Activated CD4-positive, CD25-positive, alpha-beta regulatory T cell (primary cell): ENCODE measurements at regions not wholly inside any gene's neighbourhood (a gene's known extent, or its start where the extent isn't known, plus 50 kb on each side); places are given as distances from the start of the nearest gene placed in this dataset.

Experiments used
- DNase-seq, 4 experiments: peaks; one replicate each; lab custom pipeline; 2025; lab: John Stamatoyannopoulos, UW

DNA sequence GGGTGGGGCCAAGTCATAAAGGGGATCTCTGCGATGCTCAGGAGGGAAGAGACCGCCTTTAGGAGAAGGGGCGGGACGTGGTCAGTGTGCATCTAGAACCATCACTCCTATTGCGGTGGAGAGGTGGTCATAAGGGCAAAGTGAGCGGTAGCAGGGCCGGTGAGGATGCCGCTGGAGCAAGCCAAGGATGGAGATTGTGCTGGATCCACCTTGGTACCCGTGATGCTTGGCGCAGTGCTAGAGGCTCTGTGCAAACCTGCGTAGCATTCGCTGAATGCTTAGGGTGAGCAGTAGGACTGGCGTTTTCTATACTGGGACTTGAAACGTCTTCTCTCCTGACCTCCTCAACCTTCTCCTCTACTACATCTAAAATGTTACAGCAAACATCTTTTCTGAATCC, 294.2 kb downstream of the FGF9 start:
- no peak for DNase-seq

DNA sequence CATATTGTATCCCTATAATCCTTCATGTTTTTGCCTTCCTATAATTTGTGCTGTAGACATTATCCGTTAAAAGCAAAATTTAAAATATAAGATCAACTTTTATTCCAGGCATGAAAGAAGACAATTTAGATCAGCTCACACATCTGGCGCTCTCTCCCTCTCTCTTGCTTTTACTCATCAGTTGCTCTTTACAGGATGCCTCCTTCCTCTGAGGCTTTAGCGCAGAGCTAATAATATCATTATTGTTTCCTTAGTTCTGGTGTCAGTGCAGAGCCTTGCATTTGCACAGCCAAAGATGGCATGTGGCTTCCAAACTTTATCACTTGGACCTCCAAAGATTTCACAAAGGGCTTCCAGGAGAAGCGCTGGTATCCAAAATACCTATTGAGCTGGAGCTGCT, 295.1 kb downstream of the FGF9 start:
- no peak for DNase-seq

GRCh38 chr13:21967871-21968270, 297.0 kb downstream of the FGF9 start:
- no peak for DNase-seq

- no peak for DNase-seq
These were observed 299.3 kb downstream of the FGF9 start for GRCh38 chr13:21970172-21970571.

- DNase-seq: no peak
These were observed 300.0 kb downstream of the FGF9 start for GRCh38 chr13:21970918-21971317.

DNA sequence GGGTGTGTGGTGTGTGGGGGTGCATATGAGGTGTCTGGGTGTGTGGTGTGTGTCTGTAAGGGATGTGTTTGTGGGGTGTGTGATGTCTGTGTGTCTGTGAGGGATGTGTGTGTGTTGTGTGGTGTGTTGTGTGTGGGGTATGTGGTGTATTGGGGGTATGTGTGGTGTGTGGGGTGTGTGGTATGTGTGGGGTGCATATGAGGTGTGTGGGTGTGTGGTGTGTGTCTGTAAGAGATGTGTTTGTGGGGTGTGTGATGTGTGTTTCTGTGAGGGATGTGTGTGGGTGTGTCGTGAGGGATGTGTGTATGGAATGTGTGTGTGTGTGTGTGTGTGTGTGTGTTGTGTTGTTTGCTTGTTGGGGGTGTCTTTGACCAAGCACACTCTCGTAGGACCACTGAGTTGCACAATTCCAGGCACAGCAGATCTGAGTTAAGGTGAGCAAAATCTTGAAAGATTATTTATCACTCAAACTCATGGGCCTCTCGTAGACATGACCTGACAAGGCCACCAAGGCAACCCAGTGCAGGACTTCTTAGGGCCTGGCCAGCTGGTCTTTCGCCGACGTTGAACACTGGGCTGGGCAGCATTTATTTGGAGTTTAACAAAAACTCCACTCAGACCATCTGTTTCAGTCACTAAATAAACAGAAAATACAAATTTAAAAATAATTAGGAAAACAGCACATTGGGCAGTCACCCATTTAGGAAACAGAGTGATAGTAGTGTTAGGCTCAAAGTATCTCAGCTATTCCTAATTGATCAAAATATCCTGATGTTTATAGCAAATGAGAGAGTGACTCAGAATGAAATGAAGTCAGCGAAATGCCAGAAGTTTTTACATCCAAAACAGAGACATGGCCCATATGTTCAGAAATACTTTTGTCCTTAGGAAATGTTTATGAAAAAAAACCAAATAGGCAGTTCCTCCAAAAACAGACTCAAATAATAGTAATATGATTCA, 301.1 kb downstream of the FGF9 start:
- DNase-seq: no peak

GRCh38 chr13:21973437-21974125, 302.7 kb downstream of the FGF9 start:
- DNase-seq: no peak

DNA sequence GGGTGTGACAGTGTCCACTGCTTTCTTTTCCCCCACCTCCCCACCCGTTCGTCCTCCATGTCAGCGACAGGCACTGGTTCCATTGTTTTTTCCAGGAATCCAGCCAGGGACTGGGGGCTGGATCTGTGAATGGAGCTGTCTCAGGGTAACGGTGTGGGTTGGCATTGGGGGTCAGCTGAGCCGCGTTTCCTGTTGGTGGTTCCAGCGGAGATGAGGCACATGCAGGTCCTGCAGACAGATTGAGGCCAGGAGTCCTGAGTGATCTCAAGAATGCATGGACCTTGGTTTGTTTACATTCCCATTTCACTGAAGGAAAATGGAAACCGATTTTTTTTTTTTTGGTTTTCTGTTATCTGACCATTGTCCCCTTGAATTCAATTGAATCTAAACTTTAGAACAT, 303.9 kb downstream of the FGF9 start:
- no peak for DNase-seq

DNA sequence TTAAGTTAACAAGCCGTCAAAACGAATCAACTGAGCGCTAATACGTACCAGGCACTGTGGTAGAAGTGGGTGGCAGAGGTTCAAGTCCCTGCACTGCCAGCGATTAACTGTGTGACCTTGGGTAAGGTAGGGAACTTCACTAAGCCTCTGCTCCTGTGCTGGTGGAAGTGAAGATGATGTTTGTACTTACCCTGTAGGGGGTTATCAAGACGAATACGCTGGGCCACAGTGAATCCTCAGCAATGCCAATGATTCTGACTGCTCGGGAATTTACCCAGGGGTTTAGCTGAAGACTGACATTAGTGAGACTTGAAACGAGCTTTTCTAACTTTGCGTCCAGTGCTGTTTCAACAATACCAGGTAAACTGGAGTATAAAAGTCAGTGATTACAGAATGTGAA, 305.3 kb downstream of the FGF9 start:
- no peak for DNase-seq

DNA sequence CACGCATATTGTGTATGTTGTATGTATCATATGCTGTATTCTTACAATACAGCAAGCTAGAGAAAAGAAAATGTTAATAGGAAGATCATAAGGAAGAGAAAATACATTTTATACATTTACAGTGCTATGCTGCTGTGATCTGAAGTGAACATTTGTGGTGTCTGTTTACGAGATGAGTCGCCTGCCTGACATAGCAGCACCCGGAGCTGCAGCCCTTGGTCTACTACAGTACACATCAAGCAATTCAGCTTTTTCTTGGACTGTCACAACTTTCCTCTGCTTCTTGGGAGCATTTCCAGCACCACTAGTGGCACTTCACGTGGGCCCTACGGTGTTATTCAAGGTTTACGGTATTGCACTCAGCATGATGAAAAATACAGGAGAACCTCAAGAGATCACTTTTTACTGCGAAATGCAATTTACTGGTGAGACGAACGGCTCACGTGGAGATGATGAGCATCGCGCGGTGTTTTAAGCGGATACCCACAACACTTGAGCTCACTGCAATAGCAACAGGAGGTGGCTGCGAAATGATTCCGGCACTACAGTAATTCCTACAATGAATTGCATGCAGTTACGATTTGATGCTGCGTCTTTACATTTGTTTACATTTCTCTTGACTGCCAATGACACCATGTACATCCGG, 308.4 kb downstream of the FGF9 start:
- DNase-seq: no peak

GRCh38 chr13:21980049-21980448, 309.2 kb downstream of the FGF9 start:
- DNase-seq: no peak

GRCh38 chr13:21984156-21984555, 313.3 kb downstream of the FGF9 start:
- DNase-seq: no peak

GRCh38 chr13:21986602-21987001, 315.7 kb downstream of the FGF9 start:
- no peak for DNase-seq

DNA sequence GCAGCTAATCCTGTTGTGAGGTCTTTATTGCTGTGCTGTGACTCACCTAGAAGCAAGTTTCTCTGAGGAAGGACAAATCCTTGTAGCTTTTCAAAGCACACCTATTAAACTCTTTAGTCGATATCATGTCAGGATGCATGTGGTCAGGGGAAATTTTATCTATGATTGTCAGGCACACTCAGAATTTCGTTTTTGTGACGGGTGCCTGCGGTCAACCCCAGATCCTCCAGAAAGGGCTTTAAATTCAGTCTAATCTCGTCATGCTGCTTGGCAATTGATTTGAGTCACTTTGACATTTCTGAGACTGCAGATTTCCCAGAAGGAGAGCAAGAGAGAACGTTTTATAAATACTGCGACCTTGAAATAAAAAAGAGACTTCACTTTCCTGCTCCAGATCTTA, 316.9 kb downstream of the FGF9 start:
- no peak for DNase-seq

DNA sequence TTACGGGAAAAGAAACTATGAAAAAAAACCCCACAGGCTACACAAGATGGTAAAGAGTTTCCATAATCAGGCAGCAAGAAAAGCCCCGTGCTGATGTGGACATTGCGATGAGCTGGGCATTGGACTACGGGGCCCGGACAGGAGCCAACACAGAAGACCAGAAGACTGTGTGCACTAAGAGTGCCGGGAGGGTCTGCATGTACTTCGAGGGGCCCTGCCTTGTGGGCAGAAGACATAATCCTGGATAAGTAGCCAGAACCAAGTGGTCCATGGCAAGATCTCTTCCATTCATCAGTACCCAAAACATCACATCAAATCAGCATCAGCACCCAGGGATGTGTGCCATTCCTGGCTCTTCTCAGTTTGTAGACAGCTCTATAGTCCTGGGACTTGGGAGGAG, 317.8 kb downstream of the FGF9 start:
- DNase-seq: no peak

GRCh38 chr13:21996049-21996448, 325.2 kb downstream of the FGF9 start:
- no peak for DNase-seq

DNA sequence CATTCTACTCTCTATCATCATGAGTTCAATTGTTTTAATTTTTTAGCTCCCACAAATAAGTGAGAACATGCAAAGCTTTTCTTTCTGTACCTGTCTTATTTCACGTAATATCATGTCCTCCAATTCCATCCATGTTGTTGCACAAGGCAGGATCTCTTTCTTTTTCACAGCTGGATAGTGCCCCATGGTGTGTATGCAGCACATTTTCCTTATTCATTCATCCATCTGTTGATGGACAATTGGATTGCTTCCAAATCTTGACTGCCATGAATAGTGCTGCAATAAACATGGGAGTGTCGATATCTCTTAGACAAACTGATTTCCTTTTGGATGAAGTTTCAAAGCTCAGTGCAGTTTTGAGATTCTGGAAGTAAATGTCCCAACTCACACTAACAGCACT, 326.9 kb downstream of the FGF9 start:
- no peak for DNase-seq

DNA sequence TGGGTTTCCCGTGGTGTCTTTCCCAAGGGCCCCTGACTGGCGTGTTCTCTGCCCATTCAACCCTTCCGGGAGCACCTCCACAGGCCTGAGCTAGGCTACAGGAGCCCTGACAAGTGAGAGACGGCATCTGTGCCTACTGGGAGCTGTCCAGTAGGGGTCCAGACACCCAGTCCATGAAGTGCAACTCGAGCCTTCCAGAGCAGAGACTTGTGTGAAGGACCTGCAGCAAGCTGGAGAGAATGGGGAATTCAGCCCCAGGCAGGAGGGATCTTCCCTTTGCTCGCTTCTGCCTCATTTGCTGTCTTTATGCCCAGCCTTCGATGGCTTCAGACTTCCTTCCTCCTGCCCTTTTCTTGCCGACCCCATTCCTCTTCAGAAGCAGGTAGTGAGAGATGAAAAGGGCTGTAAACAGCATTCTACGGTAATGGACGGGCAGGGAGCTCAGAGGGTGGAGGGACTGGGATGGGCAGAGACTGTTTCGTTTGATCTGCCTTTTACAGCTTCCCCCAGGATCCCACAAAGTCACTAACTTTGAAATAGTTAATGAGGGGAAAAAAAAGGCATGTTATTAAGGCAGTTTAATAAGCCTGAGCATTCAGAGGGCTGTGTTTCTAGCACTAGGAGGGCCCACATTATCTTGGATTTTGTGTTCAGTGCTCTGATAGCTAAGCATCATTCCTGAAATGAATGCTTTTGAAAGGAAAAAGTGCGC, 327.6 kb downstream of the FGF9 start:
- no peak for DNase-seq

- DNase-seq: no peak
These were observed 328.8 kb downstream of the FGF9 start for GRCh38 chr13:21999666-22000065.

DNA sequence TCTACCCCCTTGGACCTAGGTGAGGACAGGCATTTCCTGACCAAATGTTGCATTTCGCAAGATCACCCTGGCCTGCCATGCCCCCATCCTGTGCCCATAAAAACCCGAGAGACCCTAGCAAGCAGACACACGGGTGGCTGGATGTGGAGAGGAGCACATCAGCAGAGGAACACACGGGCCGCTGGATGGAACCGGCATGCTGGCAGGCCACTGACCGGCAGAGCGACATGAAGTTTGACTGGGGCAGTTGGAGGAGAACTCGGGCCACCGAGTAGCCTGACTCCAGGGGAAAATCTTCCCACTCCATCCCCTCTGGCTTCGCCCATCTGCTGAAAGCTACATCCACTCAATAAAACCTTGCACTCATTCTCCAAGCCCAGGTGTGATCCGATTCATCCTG, 329.3 kb downstream of the FGF9 start:
- DNase-seq: no peak

- DNase-seq: no peak
These were observed 330.5 kb downstream of the FGF9 start for GRCh38 chr13:22001336-22001735.

DNA sequence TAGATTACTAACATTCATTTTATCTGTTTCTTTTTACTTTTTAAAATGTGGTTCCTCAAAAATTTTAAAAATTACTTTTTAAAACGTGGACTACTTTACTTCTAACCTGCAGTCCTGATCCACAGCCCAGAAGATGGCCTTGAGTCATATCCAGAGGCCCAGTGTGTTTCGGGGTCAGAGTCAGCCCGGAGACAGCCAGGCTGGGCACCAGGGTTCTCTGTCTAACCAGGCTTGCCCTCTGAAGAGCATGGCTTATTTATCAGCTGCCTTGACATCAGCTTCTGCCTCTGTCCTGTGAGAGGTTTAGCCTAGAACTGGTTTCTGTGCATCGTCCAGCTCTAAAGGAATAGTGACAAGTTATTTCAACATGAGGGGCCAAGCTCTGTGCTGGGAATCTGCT, 332.0 kb downstream of the FGF9 start:
- no peak for DNase-seq
